ENCODE measurements at regions not wholly inside any gene's neighbourhood (a gene's known extent, or its start where the extent isn't known, plus 50 kb on each side); places are given as distances from the start of the nearest gene placed in this dataset.

DNA sequence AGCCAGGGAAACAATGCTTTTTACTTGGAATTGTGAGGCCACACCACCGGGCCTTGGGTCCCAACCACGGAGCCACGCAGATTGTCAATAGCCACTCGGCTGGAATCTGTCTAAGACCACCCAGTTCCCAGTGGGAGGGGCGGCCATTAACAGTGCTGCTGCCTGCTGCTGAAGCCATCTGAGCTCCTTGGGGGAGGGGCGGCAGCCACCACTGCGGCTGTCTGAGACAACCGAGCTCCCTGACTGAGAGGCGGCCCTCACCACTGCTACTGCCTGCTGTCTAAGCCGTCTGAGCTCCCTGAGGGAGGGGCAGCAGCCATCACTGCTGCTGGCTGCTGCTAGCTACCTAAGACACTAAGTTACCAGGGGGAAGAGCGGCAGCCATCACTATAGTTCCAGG lies 64.3 kb downstream of the DMRTA2 start:
- no peak for DNase-seq

DNA sequence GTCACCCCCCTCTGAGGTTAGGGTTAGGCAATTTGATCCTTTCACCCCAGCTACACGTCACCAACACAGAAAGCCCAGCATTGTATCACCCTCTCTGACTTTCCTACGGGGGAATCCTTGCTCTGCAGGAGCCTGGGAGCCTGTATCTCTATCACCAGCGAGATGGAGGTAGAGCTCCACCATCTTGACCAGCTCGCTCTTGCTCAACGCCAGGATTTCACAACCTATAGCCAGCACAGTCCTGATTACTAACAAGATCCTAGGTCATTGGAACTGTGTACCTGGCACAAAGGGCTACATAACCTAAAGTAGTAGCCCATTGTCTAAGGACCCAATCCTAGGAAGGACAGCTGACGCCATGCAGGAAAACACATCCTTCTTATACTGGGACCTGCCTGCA lies 66.1 kb downstream of the DMRTA2 start:
- DNase-seq: no peak

DNA sequence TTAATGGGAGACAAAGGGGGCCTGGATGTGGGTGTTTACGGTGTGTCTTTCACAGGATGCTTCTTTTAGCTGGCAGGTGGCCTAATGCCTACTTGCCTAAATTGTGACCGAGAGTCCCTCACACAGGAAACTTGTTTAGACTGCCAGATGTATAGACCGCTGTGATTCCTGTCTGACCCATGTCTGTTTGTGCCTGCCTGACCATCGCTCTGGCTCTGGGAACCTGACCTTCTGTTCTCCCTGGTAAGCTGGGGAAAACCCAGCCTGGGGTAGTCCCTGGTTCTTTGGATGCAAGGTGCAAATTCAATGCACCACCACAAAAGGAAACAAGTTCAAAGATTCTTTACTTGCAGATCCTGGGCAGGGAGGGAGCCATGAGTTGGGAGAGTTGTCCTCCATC lies 68.4 kb downstream of the DMRTA2 start:
- no peak for DNase-seq

DNA sequence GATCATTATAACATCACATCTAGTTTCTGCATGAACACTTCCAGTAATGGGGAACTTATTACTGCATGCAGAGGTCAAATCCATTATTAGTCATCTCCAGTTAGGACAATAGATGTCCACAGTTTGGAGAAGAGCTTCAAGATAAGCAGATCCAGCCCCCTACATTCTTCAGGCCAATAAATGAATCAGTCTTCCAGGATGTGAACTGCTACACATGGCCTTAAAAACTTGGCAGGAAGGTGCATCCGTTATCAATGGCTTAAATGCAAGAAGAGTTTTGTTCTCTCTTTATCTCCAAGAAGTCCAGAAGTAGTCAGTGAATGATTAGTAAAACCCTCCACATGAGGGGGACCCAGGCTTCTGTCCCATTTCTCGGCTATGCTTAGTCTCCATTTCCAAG lies 70.8 kb downstream of the DMRTA2 start:
- DNase-seq: no peak

DNA sequence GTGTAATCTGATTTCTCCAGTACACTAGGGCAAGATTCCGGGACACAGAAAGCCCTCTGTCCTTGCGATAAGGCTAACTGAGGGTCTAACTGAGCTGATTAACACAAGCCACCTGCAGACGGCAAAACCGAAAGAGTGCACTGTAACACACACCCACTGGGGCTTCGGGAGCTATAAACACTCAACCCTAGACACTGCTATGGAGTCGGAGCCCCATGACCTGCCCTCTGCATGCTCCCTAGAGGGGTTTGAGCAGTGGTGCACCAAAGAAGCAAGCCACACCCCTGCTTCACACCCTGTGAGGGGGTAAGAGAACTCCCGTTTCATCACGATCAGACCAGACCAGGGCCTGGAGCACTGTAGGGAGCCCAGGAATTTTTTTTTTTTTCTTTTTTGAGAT lies 72.4 kb downstream of the DMRTA2 start:
- no peak for DNase-seq

DNA sequence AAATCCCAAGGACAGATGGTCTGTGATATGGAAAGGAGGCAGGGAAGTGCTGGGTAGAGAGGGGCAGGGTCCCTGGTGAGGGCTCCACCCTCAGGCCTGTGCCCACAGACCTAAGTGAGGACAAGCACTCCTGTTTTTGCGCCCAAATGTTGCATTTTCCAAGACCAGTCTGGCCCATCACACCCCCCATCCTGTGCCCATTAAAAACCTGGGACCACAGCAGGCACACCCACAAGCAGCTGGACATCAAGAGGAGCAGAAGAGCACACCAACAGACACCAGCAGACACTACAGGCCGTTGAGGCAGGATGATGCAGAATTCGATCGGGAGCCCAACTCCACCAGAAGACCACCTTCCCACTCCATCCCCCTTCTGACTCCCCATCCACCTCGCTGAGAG lies 72.8 kb downstream of the DMRTA2 start:
- no peak for DNase-seq

DNA sequence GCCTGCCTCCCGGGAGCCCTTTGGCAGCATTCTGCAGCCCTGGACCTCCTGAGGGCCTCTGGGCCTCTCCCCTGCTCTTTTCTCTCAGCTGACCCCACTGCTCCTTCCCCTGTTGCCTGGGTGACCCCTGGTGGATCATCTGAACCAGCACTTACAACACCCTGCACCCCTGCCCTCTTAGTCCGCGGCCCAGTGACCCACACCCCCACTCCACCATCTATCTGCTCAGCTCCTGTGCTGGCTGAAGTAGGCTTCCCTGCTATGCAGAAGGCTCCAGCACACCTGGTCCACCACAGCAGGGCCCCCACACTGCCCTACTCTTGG lies 74.0 kb downstream of the DMRTA2 start:
- no peak for DNase-seq

DNA sequence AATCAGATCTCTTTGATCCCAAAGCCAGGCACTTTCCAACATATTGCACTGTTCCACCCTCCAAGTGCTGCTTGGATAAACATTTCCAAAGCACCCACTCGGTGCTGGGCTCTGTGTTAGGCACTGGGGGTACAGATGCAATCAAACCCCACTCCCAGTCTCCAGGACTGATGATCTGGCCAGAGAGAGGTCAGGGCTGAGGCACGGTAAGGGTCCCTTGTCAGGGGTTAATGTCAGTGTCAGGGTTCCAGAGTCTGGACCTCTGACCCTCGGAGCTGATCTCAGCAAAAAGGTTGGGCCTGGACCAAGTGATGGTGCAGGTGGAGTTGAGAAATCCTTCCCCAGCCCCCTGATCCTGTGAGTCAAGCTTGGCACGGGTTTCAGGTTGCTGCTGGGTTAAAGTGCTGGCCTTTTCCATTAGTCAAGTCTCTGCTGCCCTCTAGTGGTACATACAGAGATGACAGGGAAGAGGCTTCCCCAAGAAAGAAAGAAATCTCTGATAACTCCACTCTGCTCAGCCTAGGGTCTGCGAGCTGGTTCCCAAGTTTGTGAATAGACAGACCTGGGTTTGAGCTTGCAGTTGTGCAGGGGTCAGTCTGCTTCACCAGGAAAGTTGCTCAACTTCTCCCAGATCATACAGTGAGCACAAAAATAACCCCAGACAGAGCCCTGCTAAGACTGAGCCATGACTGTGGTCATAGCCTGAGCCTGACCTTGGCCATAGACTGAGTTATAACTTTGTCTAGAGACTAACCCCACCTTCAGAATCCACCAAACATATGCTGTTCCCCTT lies 74.6 kb downstream of the DMRTA2 start:
- peak; percentile 80 for DNase-seq

DNA sequence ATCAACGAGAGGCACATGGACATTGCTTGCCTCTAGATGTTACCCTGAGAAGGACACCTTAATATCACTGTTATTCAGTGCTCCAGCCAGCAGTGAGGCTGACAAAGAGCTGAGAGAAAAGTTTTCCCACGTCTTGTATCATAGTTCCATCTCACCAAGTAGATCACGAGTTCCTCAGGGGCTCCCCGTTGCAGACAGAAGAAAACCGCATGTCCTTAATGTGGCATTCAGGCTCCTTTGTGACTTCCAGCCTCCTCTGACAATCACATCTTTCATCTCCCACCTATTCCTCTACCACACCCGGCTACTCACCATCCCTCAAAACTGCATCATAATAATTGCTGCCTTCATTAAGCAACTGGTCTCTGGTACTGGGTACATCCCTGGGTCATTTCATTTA lies 75.3 kb downstream of the DMRTA2 start:
- no peak for DNase-seq

DNA sequence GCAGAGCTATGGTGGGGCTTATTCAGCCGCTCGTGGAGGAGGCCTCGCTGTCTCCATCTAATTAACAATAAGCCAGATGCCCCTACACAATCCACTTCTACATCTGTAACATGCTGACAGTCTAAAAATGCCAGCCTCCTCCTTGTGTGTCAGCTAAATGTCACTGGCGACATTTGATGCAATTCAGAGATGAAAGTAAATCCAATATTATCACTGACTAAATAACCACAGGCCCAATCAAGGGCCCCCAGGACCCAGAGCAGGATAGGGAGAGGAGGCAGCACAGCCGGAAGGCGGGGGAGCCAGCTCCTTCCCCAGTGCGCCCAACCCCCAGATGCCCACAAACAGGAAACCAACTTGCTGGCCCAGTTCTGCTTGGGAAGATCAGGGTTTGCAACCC lies 76.6 kb downstream of the DMRTA2 start:
- DNase-seq: no peak

DNA sequence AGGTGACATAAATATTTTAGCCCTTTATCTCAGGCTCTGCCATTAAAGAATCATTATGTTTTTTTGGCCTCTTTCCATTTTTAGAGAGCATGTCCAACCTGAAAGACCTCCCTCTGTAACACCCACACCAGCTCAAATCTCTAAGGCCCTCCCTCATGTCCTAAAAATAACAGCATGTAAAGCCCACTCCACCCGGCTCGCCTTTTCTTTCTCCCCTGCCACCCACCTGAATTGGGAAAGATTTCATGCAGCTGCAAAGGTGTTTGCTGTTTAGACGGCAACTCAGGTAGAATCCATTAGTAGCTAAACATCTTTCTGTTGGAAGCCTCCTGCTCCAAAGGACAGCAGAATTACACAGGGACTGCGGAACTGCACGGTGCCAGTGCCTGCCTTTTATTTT lies 79.9 kb downstream of the DMRTA2 start:
- DNase-seq: peak; percentile 80

DNA sequence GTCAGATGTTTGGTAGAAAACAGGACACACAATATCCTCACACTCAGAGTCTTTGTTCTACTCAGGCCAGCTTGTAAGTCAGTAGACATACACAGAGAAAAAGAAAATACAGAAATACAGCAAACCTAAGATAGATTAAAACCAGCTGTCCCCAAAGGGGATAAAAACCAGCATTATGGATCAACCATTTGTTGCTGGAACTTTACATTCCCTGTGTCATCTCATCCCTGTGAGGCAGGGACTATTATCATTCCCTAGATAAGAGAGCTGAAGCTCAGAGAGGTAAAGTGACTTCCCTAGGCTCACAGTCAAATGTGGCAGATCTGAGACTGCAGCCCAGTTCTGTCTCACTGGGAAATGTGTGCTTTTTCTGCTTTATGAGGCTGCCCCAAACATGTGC lies 80.7 kb downstream of the DMRTA2 start:
- DNase-seq: no peak

DNA sequence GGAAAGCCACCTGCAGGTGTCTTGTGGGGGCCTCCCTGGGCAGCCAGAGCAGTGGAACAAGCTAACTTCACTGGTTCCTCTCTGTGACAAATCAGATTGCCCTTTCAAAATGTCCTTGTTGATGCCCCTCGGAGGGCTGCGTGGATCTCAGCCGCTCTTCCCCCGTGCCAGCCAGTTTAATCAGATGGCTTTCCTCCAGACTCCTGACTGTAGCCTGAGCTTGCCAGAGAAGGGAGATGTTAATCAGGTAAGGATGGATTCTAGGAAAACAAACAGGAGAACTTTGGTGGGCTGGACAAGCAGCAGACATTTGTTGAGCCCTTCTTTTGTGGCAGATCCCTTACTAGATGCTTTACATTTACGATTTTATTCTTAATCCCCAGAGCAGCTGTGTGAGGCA lies 88.2 kb downstream of the DMRTA2 start:
- DNase-seq: no peak

DNA sequence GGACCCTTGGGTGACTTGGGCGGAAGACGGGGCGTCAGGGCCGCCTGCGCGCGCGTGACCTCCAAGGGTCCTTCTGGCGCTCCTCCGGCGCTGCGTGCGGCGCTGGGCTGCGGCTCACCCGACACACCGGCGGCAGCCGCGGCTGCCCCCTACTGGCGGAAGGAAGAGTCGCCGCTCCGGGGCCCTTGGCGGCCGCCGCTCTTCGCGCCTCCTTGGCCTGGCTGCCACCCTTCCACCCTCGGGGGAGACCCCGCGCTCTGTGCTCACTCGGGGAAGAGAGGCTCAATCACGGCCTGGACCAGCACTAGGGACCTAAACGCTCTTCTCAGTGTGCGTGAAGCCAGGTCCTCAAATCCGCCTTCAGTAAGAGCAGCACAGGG lies 89.7 kb downstream of the DMRTA2 start:
- DNase-seq: peak; percentile 56

DNA sequence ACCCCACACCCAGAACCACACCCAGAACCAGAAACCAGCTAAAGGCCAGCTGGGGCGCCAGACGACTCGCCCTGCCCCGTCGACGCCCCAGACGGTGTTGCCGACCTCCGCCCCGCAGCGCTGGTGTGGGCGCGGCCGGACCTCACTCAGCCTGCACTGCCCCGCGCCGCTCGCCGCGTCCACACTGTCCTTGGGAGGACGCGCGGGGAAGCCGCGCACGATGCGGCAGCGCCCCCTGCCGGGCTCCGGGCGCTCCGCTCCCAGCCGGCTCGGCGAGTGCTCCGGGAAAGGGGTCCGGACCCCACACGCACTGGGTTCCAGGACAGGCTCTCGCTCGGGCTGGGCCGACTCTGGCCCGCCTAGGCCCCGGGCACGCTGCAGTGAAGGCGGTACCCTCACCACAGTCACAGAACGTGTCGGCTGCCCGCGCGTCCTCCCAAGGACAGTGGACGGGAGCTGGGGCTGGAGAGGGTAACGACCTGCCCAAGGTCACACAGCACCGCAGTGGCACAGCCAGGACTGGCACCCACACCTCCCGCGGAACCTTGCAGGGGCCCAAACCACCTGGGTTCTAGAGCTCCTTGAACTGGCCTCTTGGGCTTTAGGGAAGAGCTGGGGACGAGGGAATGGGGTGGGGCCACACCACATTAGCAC lies 90.2 kb downstream of the DMRTA2 start:
- DNase-seq: peak; percentile 74

DNA sequence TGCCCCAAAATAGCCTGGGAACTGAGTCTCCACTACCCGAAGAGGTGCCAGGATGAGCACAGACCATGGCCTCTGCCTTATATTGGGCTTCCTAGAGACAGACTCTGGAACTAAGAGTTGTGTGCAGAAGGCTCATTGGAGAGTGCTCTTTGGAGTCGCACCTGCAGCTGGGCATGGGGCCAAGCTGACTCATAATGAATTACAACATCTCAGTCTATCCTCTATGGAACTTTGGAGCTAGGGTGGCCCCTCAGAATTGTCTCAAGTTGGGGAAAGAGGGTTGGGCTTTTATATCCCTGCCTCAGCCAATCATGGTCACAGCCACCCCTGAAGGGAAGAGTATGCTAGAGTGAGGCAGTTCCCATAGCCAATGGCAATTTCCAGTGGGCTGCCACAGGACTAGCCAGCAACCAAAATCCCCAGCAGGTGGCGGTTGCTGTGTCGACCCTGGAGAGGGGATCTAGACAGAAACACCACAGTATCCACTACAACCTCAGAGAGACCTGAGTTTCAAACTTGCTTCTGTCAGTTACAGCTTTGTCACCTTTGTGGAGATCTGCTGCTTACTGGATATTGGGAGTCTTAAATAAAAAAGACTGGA lies 93.8 kb downstream of the DMRTA2 start:
- no peak for DNase-seq

DNA sequence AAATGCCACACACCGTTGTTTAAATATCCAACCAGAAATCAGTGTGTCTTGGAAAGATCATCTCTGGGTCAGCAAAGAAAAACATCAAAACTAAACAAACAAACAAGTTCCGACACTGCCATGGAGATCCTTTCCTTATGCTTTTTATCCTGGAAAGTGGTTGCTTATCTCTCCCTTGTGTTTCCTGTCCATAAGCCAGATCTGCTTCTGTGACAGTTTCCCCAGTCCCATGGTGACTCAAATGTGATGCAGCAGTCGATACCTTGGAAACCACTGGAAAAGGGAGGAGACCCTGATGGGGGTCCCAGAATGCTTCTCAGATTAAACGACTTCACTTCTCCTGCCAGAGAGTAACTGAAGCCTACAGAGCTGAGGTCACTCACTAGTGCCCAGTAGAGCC lies 94.7 kb downstream of the DMRTA2 start:
- no peak for DNase-seq

DNA sequence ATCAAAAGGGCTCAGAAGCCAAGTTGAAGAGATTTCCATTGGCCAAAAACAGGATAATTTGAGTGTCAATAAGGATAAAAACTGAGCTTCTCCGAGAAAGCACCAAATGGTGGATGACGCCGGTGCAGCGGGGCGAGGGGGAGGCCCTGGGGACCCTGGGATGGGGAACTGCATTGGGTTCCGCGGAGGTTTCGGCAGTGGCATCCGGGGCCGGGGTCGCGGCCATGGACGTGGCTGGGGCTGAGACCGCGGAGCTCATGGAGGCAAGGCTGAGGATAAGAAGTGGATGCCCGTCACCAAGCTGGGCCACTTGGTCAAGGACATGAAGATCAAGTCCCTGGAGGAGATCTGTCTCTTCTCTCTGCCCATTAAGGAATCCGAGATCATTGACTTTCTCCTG lies 97.2 kb downstream of the DMRTA2 start:
- no peak for DNase-seq

DNA sequence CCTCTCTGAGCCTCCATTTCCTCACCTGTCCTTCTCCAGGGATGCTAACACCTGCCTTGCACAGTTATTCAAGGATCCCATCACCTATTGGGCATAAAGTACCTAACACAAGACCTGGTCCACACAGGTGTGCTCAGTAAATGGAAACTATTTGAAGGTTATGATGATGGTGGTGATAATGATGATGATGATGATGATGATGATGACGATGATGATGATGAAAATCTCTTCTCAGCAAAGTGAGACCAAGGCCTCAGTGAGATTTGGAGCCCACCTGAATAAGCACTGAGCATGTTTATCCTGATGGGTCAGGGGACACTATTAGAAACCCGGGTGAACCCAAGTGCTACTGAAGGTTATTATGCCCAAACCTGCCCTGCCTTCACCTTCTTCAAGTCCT lies 100.7 kb downstream of the DMRTA2 start:
- no peak for DNase-seq

DNA sequence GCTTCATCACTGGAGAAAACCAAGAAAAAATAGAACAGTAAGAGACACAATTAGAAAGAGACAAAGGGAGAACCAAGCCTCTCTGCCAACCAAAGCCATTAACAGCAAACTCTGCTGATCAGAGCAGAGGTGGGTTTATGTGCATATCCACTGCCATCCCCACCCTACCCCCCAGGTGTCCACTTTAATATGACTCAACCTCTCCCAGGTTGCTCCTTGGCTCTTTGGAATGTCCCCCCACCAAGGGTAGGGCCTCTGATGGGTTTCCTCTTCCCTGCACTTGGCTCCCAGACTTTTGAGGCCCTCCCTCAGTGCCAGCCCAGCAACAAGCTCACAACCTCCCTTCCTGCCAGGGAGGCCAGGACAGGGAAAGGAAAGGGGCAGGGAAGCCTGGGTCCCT lies 104.8 kb downstream of the DMRTA2 start:
- DNase-seq: no peak

DNA sequence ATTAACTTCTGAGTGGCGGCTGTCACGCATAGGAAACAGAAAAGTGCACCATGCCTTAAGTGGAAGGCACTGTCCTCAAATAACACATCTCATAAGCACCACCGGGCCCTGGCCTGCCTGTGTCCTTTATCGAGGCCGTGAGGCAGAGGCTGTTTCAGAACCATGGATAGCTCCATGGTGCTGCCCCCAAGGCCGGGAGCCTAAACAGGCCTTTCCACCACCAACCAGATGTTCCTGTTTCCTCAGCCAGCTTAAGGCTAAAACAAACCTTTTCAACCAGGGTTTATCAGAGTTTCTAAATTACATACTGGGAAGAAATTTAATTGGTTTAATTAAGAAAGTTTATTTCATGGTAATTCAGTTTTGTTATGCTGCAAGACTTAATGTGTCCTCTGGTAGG lies 114.4 kb downstream of the DMRTA2 start:
- no peak for DNase-seq

DNA sequence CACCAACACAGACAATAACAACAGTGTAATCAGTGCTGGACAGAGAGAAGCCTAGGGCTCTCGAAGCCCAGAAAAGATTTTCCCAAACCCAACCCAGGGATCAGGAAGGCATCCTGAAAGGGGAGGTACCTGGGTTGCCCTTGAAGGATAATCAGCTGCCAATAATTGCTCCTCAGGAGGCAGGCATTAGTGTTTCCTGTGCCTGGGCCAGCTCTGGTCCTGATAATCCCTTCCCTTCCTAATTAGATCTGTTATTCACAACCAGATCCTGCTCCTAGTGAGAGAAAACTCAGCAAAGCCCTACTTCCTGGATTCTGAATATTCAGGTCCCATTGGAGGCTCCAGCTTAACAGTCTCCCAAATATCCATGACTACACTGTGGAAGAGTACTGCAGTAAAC lies 117.4 kb downstream of the DMRTA2 start:
- DNase-seq: no peak

DNA sequence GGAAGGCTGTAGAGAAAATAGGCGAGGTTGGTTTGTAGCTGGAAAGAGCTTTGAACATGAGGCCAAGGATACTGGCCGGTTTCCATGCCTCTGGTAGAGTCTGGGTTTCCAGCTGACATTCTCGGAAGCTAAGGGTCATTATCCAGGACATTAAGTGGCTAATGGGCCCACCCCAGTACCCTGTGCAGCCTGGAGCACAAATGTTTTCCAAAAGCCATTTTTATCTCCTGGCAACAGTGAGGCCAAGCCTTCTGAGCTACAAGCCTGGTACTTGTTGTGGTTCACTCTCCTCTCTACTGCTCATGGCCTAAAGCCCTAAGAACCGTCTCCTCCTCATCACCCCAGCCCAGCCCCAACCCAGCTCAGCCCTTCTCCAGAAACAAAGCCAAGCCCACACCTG lies 122.9 kb downstream of the DMRTA2 start:
- DNase-seq: no peak

DNA sequence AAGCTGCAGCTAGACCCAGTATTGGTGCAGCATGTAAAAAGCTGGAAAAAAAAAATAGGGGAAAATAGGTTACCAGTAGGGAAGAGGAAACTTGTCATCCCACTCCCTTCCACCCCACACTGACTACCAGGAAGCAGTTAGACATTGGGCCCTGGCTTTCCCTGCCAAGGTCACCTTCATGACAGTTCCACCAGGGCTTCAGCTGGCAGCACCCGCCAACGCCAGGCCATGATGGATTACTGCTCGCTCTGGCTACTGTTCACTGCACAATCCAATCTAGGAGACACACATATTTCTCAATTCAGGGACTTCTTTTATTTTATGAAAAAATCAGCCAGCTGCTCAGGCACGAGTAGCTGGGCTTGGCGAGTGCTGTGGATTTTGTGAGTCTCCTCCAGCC lies 127.7 kb downstream of the DMRTA2 start:
- DNase-seq: no peak

DNA sequence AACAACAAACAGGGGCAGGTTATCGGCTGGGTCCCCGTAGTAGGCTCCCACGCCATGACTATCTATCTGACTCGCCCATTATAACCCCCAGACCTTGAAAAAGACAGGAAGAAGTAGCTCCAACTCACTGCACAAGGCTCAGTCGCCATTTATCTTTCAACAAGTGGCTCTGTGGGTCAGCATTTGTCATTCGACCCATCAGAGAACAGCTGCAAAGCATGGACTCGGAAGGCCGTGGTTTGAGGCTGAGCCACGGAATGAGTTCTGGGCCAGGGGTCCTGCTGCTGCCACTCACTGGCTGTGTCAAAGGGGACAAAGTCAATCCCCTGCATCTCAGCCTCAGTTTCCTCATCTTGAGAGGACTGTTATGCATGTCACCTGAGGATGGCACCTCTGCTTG lies 131.0 kb downstream of the DMRTA2 start:
- no peak for DNase-seq

Data from NCI-H774 (cell line).